ENCODE measurements at regions not wholly inside any gene's neighbourhood (a gene's known extent, or its start where the extent isn't known, plus 50 kb on each side); places are given as distances from the start of the nearest gene placed in this dataset.

GRCh38 chr3:177906578-177907229 lies 629.5 kb upstream of the KCNMB2 start:
- TF ChIP-seq EZH2phosphoT487 (IDR thresholded peaks at IDR 0.05; ENCODE audit: borderline replicate concordance, low read length) (no peak), CTCF (IDR thresholded peaks at IDR 0.05; ENCODE audit: low read depth, low read length, poor library complexity, severe bottlenecking) (no peak)
